ENCODE measurements at regions not wholly inside any gene's neighbourhood (a gene's known extent, or its start where the extent isn't known, plus 50 kb on each side); places are given as distances from the start of the nearest gene placed in this dataset.

GRCh38 chr3:181569356-181569940 is 142.3 kb upstream of the SOX2 start:
- Mint-ChIP-seq H3K36me3 (ENCODE audit: unreplicated experiment) (no peaks in the 10 kb centered on the region), H3K4me3 (ENCODE audit: unreplicated experiment) (no peak overlapping the region), H3K27ac (ENCODE audit: unreplicated experiment) (no peak overlapping the region), H3K27me3 (ENCODE audit: unreplicated experiment) (no peaks in the 10 kb centered on the region), H3K9me3 (ENCODE audit: unreplicated experiment) (no peaks in the 10 kb centered on the region), H3K4me1 (ENCODE audit: low read depth, unreplicated experiment) (peaks cover 2% of the 10 kb centered on the region)
- TF ChIP-seq, protein P1, sequence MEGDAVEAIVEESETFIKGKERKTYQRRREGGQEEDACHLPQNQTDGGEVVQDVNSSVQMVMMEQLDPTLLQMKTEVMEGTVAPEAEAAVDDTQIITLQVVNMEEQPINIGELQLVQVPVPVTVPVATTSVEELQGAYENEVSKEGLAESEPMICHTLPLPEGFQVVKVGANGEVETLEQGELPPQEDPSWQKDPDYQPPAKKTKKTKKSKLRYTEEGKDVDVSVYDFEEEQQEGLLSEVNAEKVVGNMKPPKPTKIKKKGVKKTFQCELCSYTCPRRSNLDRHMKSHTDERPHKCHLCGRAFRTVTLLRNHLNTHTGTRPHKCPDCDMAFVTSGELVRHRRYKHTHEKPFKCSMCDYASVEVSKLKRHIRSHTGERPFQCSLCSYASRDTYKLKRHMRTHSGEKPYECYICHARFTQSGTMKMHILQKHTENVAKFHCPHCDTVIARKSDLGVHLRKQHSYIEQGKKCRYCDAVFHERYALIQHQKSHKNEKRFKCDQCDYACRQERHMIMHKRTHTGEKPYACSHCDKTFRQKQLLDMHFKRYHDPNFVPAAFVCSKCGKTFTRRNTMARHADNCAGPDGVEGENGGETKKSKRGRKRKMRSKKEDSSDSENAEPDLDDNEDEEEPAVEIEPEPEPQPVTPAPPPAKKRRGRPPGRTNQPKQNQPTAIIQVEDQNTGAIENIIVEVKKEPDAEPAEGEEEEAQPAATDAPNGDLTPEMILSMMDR (IDR thresholded peaks at IDR 0.05; ENCODE audit: partially characterized antibody, unreplicated experiment), result no peak
- no peak for DNase-seq

DNA sequence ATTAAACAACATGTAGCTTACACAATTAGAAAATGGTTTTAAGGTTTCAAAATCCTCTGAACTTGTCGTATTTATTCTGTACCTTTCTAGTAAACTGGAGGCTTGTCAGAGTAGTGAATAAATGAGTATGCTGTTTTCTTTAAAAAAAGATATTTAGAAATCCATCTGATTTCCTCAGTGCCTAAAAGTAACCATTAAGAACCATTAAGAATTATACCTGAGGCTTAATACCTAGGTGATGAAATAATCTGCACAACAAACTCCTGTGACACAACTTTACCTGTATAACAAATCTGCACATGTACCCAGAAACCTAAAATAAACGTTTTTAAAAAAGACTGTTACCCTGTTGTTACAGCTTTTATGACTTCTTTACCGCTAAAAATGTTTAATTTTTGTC is 143.0 kb upstream of the SOX2 start:
- no peak overlapping the region for H3K4me3 Mint-ChIP-seq (ENCODE audit: unreplicated experiment)
- no peaks in the 10 kb centered on the region for H3K36me3 Mint-ChIP-seq (ENCODE audit: unreplicated experiment)

DNA sequence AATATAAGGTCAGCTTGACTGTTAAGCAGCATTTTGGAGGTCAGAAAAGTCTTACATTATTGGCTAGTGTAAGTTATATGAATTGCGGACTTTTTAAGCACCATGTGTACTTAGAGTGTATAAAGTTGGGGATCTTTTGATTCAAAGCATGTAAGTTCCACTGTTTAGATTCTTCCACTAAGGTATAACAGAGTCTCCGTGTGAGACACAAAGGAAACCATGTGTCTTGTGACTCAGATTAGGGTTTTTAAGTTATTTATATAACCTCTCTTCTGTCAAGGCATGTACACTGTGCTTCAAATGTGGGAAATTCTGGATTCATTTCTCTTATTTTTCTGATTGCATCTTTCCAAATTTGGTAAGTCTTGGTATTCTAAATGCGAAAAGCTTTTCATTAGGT is 143.5 kb upstream of the SOX2 start:
- Mint-ChIP-seq H3K9me3 (ENCODE audit: unreplicated experiment) (no peaks in the 10 kb centered on the region), H3K27me3 (ENCODE audit: unreplicated experiment) (no peaks in the 10 kb centered on the region), H3K4me1 (ENCODE audit: low read depth, unreplicated experiment) (peaks cover 2% of the 10 kb centered on the region), H3K27ac (ENCODE audit: unreplicated experiment) (no peak overlapping the region), H3K36me3 (ENCODE audit: unreplicated experiment) (no peaks in the 10 kb centered on the region), H3K4me3 (ENCODE audit: unreplicated experiment) (no peak overlapping the region)
- TF ChIP-seq, protein P1 (IDR thresholded peaks at IDR 0.05; ENCODE audit: partially characterized antibody, unreplicated experiment), result no peak
- DNase-seq, result no peak

More for the DNA sequence above, 143.0 kb upstream of the SOX2 start:
- peaks cover 2% of the 10 kb centered on the region for H3K4me1 Mint-ChIP-seq (ENCODE audit: low read depth, unreplicated experiment)
- H3K27ac Mint-ChIP-seq (ENCODE audit: unreplicated experiment), result no peak overlapping the region
- DNase-seq, result no peak
- no peaks in the 10 kb centered on the region for H3K9me3 Mint-ChIP-seq (ENCODE audit: unreplicated experiment)
- H3K27me3 Mint-ChIP-seq (ENCODE audit: unreplicated experiment), result no peaks in the 10 kb centered on the region
- TF ChIP-seq, protein P1 (IDR thresholded peaks at IDR 0.05; ENCODE audit: partially characterized antibody, unreplicated experiment), result no peak

DNA sequence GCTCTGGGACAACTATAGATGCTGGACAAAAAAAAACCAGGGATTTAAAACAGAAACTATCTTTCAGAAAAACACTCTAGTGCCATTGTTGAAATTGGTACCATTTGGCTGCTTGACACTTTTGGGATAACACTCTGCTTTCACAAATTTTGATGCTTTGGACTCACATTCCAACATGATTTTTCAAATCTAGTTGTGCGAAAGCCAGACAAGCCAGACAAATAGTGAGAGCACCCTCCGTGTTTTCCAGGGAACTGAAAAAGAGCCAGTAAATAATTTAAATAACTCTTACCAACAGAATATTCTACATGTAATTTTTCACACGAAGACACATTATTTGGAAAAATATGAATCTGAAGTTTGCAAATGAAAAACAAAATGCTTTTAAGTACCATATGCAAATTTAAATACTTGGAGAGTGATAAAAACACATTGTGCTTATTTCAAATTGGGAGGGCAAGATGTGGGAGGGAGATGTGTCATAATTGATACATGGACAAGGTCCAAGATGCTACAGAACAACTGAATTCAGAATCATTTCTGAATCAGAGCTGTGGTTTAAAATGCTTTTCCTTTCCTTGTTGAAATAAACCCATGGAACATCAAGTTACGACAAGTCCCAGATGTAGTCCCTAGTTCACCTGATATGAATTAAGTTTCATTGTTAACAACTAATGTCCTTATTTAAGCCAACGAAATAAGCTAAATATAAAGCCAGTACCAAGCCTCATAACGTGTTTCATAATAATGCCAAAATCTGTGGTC is 144.2 kb upstream of the SOX2 start:
- Mint-ChIP-seq H3K4me3 (ENCODE audit: unreplicated experiment) (no peak overlapping the region), H3K27me3 (ENCODE audit: unreplicated experiment) (no peaks in the 10 kb centered on the region), H3K4me1 (ENCODE audit: low read depth, unreplicated experiment) (peaks cover 2% of the 10 kb centered on the region), H3K27ac (ENCODE audit: unreplicated experiment) (no peak overlapping the region), H3K36me3 (ENCODE audit: unreplicated experiment) (no peaks in the 10 kb centered on the region), H3K9me3 (ENCODE audit: unreplicated experiment) (no peaks in the 10 kb centered on the region)
- TF ChIP-seq, protein P1 (IDR thresholded peaks at IDR 0.05; ENCODE audit: partially characterized antibody, unreplicated experiment), result no peak
- DNase-seq, result no peak

- Mint-ChIP-seq H3K27ac (ENCODE audit: unreplicated experiment) (no peak overlapping the region), H3K9me3 (ENCODE audit: unreplicated experiment) (no peaks in the 10 kb centered on the region), H3K27me3 (ENCODE audit: unreplicated experiment) (no peaks in the 10 kb centered on the region), H3K36me3 (ENCODE audit: unreplicated experiment) (no peaks in the 10 kb centered on the region), H3K4me3 (ENCODE audit: unreplicated experiment) (no peak overlapping the region), H3K4me1 (ENCODE audit: low read depth, unreplicated experiment) (peaks cover 9% of the 10 kb centered on the region)
- no peak for DNase-seq
- TF ChIP-seq, protein P1 (IDR thresholded peaks at IDR 0.05; ENCODE audit: partially characterized antibody, unreplicated experiment), result no peak
These were observed 146.3 kb upstream of the SOX2 start for GRCh38 chr3:181565416-181565815.

All from glutamatergic neuron (in vitro differentiated cells).